GM13977 (cell line): ENCODE measurements at regions not wholly inside any gene's neighbourhood (a gene's known extent, or its start where the extent isn't known, plus 50 kb on each side); places are given as distances from the start of the nearest gene placed in this dataset.

Experiments used
- DNase-seq: peaks from one replicate; pipeline ENCODE4 v3.0.0; 2012; ENCODE audit warnings: low spot score
- in situ Hi-C: fragments of 300-500 bp; cut with MboI; formaldehyde crosslinking; loops from one replicate; pipeline ENCODE4 v1.12.0; 2022; ENCODE audit warnings: low sequenced_read_pairs, low pct_unique_long_range_greater_than_20kb, mixed read lengths, inconsistent platforms; ENCODE audit not compliant: unreplicated experiment
- TF ChIP-seq, protein P1 (sequence below): IDR thresholded peaks from 2 replicates; pipeline ENCODE4 v1.5.1; 2012; ENCODE audit warnings: mild to moderate bottlenecking, control low read depth; ENCODE audit not compliant: insufficient read depth; ENCODE audit errors: extremely low read depth, missing control alignments

DNA sequence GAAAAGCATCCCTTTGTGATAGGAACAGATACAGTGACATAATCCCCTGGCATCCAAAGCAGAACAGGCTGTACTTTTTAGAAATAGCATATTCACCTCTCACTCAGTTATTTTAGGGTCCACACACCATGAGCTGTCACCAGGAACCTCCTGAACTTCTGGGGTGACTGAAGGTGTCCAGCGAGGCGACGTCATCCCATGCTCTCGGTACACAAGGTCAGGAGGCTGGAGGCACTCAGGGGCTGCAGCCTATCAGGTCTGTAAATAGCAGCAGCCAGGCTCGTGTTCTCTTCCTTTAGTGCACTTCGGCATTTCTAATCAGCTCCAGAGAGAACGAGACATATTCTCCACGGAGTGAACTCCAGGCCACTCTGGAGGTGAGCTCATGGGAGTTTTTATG, 98.3 kb downstream of the GATA6 start:
- no peak for DNase-seq
- TF ChIP-seq, protein P1, sequence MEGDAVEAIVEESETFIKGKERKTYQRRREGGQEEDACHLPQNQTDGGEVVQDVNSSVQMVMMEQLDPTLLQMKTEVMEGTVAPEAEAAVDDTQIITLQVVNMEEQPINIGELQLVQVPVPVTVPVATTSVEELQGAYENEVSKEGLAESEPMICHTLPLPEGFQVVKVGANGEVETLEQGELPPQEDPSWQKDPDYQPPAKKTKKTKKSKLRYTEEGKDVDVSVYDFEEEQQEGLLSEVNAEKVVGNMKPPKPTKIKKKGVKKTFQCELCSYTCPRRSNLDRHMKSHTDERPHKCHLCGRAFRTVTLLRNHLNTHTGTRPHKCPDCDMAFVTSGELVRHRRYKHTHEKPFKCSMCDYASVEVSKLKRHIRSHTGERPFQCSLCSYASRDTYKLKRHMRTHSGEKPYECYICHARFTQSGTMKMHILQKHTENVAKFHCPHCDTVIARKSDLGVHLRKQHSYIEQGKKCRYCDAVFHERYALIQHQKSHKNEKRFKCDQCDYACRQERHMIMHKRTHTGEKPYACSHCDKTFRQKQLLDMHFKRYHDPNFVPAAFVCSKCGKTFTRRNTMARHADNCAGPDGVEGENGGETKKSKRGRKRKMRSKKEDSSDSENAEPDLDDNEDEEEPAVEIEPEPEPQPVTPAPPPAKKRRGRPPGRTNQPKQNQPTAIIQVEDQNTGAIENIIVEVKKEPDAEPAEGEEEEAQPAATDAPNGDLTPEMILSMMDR = no peak
- in situ Hi-C loops = no loop called here

GRCh38 chr18:22267225-22267624, 97.8 kb downstream of the GATA6 start:
- DNase-seq = no peak

GRCh38 chr18:22265838-22266237, 96.4 kb downstream of the GATA6 start:
- in situ Hi-C loops = no loop called here
- no peak for DNase-seq
- TF ChIP-seq, protein P1 = no peak

More at GRCh38 chr18:22267225-22267624, 97.8 kb downstream of the GATA6 start:
- in situ Hi-C loops = no loop called here
- TF ChIP-seq, protein P1 = no peak

DNA sequence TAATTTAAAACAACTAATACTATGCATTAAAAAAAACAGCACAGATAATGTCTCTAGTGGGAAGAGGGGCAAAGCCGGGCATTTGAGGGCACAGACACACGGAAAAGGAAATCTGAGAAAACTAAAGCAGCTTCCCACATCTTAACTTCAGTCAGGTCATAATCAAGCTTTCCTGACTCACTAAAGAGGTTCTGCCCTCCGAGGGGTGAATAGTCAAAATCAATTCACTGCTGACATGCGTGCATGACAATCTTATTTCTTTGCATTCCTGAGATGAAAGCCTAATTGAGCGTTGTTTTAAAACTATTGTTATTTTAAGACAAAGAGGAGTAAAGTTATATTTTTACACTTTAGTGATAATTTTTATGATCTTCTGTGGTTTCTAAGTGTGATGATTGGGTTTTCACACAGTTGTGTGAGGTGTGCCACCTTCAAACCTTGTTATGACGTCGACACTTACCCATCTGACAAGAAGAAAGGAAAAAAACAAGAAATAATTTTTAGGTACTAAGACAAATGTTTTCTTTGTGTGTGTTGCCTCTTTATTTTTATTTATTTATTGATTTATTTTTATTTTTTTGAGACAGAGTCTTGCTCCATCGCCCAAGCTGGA, 90.9 kb downstream of the GATA6 start:
- in situ Hi-C loops = no loop called here
- no peak for DNase-seq
- TF ChIP-seq, protein P1 = no peak

- in situ Hi-C loops = no loop called here
- DNase-seq = no peak
- TF ChIP-seq, protein P1 = no peak
Observed at GRCh38 chr18:22257022-22257543, 87.7 kb downstream of the GATA6 start.

DNA sequence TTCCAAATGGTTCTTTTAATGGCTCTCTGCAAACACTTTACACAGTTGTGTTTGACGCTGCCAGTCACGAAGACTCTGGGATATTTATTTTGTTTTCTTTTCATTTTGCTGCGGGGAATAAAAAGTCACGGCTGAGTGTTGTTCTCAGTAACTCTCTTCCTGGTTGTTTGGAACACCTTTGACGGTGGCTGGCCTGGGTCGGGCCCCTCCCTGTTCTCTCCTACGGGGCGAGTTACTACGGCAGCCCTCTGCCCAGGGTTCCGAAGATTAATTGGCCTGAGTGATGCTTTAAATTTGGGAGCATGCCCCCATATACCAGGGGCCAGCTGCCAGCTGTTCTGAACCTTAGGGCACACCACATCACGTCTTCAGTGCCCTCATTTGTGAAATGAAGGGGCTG, 84.7 kb downstream of the GATA6 start:
- in situ Hi-C loops = no loop called here
- DNase-seq = no peak
- TF ChIP-seq, protein P1 = no peak
